Thoracic aorta (tissue), 2 donors: ENCODE measurements at regions not wholly inside any gene's neighbourhood (a gene's known extent, or its start where the extent isn't known, plus 50 kb on each side); places are given as distances from the start of the nearest gene placed in this dataset.

Experiments used
- ATAC-seq: fragments of 150-250 bp; one replicate; pipeline ENCODE4 v1.8.0; 2017; ENCODE audit warnings: low read depth; ENCODE audit not compliant: insufficient number of reproducible peaks, low FRiP score
- DNase-seq: peaks from one replicate; pipeline ENCODE4 v3.0.0-alpha.2; 2020; ENCODE audit warnings: low spot score
- H3K27ac ChIP-seq, 2 donors: fragments of 200-600 bp; sonication (generic); 1 replicate in 1 of 2; 2 replicates in 1 of 2; pipeline ENCODE4 v1.5.1; 2016; ENCODE audit warnings: mild to moderate bottlenecking in 2 of 2, moderate library complexity in 2 of 2
- H3K27me3 ChIP-seq: fragments of 200-600 bp; sonication (generic); replicated peaks from 2 replicates; pipeline ENCODE4 v1.6.0; 2016; ENCODE audit warnings: mild to moderate bottlenecking; ENCODE audit not compliant: insufficient read depth
- H3K36me3 ChIP-seq: fragments of 200-600 bp; sonication (generic); one replicate; pipeline ENCODE4 v1.5.1; 2016
- H3K4me1 ChIP-seq, 2 donors: fragments of 200-600 bp; sonication (generic); 1 replicate in 1 of 2; 2 replicates in 1 of 2; pipeline versions ENCODE4 v1.5.1 to v1.6.0; 2016; ENCODE audit warnings: low read depth in 2 of 2, mild to moderate bottlenecking in 1 of 2; ENCODE audit not compliant: control insufficient read depth in 1 of 2
- H3K4me3 ChIP-seq: fragments of 200-600 bp; sonication (generic); 2 replicates; pipeline ENCODE4 v1.5.1; 2016; ENCODE audit warnings: mild to moderate bottlenecking
- H3K9me3 ChIP-seq: fragments of 200-600 bp; sonication (generic); 2 replicates; pipeline ENCODE4 v1.5.1; 2016
- TF ChIP-seq, protein P1 (sequence below): fragments of 200-600 bp; sonication (generic); IDR thresholded peaks from one replicate; pipeline ENCODE4 v1.5.1; 2019; ENCODE audit warnings: antibody characterized with exemption

DNA sequence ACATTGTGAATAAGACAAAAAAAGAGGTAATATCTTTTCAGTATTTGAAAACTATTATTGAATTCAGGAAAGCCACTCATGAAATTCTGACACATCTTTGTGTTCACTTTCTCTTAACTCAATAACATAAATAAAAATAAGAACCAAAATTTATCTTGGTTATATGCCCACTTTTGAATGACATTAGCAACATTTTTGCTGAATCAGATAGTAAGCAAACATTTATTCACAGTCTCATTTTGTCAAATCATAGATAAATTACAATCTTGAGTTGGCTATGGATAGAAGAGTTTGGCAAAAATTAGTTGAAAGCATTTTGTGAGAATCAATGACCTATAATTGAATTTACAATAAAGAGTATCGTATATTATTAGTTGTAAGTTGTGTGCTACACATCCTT, 545.1 kb upstream of the PKDCC start:
- Histone ChIP-seq H3K4me3 (no peak overlapping the region), H3K9me3 (peaks cover 11% of the 10 kb centered on the region), H3K27me3 (no peaks in the 10 kb centered on the region), H3K36me3 (no peaks in the 10 kb centered on the region), H3K4me1 (no peaks in the 10 kb centered on the region), H3K27ac (no peak overlapping the region)
- ATAC-seq, result no peak
- TF ChIP-seq, protein P1, sequence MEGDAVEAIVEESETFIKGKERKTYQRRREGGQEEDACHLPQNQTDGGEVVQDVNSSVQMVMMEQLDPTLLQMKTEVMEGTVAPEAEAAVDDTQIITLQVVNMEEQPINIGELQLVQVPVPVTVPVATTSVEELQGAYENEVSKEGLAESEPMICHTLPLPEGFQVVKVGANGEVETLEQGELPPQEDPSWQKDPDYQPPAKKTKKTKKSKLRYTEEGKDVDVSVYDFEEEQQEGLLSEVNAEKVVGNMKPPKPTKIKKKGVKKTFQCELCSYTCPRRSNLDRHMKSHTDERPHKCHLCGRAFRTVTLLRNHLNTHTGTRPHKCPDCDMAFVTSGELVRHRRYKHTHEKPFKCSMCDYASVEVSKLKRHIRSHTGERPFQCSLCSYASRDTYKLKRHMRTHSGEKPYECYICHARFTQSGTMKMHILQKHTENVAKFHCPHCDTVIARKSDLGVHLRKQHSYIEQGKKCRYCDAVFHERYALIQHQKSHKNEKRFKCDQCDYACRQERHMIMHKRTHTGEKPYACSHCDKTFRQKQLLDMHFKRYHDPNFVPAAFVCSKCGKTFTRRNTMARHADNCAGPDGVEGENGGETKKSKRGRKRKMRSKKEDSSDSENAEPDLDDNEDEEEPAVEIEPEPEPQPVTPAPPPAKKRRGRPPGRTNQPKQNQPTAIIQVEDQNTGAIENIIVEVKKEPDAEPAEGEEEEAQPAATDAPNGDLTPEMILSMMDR, result no peak
- no peak for DNase-seq

DNA sequence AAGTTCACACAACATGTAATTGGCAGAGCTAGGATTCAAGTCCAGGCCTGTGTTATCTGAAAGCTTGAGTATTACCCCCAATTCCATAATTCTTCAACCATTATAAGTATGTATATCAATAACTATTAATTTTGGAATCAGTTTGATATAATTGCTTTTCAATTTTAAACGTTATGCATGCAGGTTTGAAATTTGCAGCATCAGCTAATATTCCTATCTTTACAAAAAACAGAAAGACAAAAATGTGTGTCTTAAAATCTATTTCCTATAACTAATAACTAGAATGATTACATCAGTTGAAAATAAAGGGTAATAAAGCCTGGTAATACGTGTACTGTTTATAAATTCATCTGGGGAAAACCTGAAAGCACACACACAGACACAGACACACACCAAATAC, 543.3 kb upstream of the PKDCC start:
- TF ChIP-seq, protein P1, result no peak
- ATAC-seq (no peak), DNase-seq (no peak)
- Histone ChIP-seq H3K9me3 (peaks cover 5% of the 10 kb centered on the region), H3K27me3 (no peaks in the 10 kb centered on the region), H3K4me3 (no peak overlapping the region), H3K4me1 (peaks cover 0 to under 1% of the 10 kb centered on the region in 2 donors), H3K27ac (no peak overlapping the region), H3K36me3 (no peaks in the 10 kb centered on the region)

DNA sequence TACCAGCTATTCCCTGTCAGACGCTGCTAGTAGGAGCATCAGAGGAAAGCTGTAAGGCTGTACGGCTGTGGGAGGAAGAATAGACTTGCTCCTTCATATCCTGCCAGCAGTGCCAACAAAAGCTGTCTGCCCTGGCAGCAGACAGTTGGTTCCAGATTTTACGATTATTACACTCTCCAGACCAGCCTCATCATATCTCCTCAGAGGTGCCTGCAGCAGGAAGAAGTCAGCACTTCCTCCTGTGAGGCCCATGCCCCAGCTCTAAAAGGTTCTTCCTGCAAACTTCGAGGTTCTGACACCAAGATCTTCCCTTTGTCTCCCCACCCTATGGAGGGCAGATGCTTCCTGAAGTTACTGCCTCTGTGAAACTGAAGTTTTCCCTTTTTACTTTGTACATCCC, 537.7 kb upstream of the PKDCC start:
- Histone ChIP-seq H3K27ac (no peak overlapping the region), H3K36me3 (no peaks in the 10 kb centered on the region), H3K4me3 (no peak overlapping the region), H3K9me3 (no peaks in the 10 kb centered on the region), H3K27me3 (no peaks in the 10 kb centered on the region), H3K4me1 (peaks cover 0 to 8% of the 10 kb centered on the region in 2 donors)
- no peak for ATAC-seq
- TF ChIP-seq, protein P1, result no peak
- no peak for DNase-seq

DNA sequence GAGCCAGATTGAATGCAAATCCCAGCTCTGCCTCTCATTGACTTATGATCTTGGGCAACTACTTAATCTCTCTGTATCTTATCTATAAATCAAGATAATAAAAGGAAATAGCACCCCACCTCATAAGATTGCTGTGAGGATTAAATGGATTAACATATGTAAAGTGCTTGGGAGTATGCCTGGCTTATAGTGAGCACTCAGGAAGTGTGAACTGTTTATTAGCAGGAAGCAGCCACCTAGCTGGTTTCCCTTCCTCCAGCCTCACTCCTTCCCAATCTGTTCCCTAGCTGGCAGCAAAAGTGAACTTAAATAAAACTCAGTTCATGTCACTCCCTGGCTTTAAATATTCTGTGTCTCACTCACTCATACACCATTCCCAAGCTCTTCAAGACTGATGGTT, 526.6 kb upstream of the PKDCC start:
- no peaks in the 10 kb centered on the region for H3K4me1 ChIP-seq
- ATAC-seq (no peak), DNase-seq (no peak)
- H3K36me3 ChIP-seq, result no peaks in the 10 kb centered on the region
- no peak overlapping the region for H3K27ac ChIP-seq
- H3K9me3 ChIP-seq, result no peaks in the 10 kb centered on the region
- H3K4me3 ChIP-seq, result no peak overlapping the region
- H3K27me3 ChIP-seq, result no peaks in the 10 kb centered on the region
- TF ChIP-seq, protein P1, result no peak

DNA sequence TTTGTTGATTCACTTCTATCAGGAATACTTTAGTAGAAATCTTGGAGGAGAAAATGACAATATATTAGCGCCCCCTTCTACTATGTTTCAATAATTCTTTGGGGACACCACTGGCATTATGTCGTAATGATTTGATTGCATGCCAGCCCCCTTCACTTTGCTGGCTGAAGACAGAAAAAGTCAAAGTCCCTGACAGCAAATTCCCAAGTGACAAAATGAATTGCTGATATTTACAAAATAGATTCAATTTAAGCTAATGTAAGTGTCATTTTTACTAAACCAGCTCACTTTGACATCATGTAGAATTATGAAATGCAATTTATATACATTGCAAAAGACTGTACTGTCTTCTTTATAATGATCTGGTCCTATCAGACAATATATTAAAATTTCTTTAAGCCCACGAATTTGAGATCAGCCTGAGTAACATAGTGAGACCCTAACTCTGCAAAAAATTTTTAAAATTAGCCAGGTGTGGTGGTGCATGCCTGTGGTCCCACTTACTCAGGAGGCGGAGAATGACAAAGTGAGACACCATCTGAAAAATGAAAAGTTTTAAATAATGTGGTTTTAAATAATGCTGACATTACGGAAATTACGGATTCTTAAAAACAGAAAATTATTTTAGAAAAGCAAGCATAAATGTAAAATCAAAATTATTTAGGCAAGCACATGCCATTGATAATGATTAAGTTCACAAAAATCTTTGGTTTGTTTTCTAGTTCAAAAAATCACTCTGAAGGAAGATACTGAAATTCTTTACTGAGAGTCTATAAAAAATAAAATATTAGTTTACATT, 520.1 kb upstream of the PKDCC start:
- DNase-seq (no peak), ATAC-seq (no peak)
- Histone ChIP-seq H3K4me3 (no peak overlapping the region), H3K27ac (no peak overlapping the region), H3K4me1 (no peaks in the 10 kb centered on the region), H3K9me3 (no peaks in the 10 kb centered on the region), H3K36me3 (no peaks in the 10 kb centered on the region), H3K27me3 (no peaks in the 10 kb centered on the region)
- TF ChIP-seq, protein P1, result no peak
